NCI-H2081 treated with DMSO at 0.1 percent for 48 hours (cell line): ENCODE measurements at regions not wholly inside any gene's neighbourhood (a gene's known extent, or its start where the extent isn't known, plus 50 kb on each side); places are given as distances from the start of the nearest gene placed in this dataset.
A peak's percentile ranks its signal among the peaks of the same experiment; 100 is the strongest.

Experiments used
- DNase-seq: peaks from one replicate; lab custom pipeline; 2025; lab: John Stamatoyannopoulos, UW

DNA sequence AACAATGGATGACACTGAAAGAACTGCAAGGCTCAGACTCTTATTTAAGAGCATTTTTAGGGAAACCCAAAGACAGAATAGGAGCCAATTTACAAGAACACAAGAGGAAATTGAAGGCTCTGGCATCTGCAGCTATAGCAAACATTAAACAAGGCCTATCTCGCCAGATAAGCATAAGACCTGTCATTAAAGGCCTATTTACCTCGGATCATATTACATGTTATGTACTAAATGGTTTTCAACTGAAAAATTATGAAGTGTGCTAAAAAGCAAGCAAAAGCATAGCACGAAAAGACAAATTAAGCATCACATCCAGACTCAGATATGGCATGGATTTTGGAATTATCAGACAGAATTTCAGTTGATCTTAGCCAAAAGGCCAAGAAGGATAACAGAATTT is 617.1 kb downstream of the SQOR start:
- DNase-seq, result peak; percentile 81

DNA sequence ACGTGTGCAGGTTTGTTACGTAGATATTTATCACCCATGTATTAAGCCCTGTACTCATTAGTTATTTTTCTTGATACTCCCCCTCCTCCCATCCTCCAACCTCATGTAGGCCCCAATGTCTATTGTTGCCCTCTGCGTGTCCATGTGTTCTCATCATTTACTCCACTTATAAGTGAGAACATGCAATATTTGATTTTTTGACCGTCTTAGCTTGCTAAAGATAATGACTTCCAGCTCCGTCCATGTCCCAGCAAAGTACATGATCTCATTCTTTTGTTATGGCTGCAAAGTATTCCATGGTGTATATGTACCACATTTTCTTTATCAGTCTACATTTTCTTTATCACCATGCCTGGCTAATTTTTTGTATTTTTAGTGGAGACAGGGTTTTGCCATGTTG is 623.2 kb downstream of the SQOR start:
- no peak for DNase-seq

DNA sequence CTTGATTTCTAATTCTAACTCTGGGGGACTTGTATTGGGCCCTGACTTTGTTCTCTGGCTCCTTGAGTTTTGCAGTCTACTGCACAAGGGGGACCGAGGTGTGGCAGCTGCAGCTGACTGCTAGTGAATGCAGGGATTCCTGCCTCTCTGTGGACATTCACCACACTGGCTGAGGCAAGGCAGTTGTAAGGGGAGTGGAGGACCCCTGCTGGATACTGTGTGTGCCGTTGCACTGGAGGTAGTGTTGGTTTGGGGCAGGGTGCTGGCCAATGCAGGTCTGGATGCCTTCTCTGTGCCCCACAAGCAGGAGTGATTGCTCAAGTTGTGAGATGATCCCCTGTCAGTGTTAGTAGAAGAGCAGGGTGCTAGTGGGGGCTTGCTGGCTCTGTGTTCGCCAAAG is 626.1 kb downstream of the SQOR start:
- DNase-seq, result no peak

DNA sequence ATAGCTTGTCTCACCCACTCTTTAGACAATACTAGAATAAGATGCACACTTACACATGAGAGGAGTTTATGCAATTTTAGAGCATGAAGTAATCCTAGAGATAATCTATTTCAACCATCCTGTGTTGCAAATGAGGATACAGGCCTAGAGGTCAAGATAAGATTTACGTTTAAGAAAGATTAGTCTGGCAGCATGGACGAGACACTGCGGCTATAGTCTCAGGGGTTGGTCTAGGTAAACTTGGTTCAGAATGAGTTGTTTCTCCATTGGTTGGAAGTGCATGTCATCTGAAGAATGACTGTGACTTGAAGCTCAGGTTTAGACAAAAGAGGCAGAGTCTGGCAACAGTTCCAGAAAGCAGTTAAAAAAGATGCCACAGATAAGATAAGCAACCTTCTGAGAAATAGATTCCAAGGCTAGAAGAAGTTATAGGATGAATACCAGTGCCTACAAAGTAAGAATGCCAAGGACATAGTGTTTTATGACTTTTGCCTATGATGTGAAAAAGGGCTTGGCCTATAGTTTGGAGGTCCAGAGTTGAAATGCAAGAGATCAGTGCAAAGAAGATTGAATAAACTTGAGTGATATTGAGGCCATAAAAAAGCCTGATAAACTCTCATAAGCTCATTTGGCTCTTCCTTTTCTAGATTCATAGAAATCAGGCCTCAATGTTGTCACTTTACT is 631.0 kb downstream of the SQOR start:
- no peak for DNase-seq

DNA sequence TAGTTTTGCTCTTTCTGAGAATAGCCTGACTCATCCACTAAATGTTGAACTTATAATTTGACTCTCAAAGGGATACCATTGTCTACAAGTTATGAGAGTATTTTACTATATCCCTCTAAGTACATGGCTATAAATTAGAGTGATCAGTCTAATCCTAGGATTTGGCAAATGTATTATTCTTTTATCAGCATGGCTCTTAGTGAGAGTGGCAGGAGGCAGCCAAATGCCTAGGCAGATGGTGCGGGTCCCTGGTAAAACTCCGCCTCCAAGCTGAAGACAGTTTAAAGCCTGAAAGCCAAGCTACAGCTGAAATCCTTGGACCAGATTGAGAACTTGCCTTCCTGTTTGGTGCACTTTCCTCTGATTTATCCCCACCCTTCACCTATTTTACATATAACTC is 631.8 kb downstream of the SQOR start:
- peak; percentile 36 for DNase-seq

DNA sequence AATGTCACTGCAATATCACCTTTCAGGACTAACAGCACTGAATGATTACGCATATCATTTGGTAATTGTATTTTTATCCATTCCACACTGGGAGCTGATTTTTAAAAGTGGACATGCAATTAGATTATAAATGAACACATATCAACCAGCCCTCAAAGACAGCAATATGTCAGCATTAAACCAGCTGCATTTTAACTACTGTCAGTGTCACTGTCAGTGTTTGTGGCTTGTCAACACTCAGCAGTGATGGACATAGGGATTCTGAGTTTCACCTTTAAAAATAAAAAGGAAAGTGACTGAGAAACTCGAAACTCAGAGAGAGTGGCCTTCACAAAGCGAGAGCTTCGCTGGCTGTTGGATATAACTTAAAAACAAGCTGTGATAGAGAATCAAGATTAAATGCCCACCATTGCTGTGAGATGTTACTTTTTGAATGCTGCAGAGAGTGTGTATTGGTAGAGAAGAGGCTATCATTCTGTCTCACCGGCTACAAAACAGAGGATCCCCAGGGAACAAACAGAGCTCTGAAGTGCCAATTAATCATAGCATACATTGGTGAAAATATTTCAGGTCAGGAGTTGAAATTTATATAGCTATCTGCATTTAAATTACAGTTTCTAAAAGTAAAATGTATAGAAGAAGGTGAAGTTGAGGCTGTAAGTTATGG is 635.8 kb downstream of the SQOR start:
- no peak for DNase-seq

DNA sequence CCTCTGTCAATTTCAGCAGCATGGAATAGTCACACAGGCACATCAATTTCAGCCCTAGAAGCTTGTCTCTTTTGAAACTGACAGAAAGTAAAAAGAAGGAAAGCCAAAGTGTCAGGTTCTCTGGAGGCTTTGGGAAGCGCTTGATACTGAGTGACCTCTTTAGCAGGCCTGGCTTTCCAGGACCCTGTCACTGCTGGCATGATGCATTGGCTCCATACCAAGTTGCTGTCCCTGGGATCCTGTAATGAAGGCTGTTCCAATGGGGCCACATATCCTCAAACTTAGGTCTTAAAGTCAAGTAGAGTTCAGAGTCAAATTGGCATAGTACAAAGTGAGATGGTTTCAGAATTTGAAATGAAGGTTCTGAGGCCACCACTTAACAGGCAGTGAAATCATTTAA is 640.9 kb downstream of the SQOR start:
- no peak for DNase-seq

DNA sequence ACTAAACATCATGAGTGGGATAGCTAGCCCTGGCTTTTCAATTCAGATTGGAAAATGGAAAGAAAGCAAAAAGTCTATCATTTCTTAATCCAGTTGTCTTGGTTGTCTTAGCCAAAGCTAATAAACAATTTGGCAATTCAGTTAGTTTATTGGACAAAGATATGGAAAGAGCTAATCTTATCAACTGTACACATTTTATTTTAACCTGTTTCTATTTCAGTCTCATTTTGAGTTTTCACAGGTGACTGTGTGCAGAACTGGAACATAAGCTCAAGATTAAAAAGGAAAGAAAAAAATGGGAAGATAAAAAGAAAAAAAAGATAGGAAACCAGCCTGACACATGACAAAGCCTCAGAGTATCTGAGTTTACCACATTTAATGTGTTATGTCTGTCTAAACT is 642.6 kb downstream of the SQOR start:
- DNase-seq, result no peak

DNA sequence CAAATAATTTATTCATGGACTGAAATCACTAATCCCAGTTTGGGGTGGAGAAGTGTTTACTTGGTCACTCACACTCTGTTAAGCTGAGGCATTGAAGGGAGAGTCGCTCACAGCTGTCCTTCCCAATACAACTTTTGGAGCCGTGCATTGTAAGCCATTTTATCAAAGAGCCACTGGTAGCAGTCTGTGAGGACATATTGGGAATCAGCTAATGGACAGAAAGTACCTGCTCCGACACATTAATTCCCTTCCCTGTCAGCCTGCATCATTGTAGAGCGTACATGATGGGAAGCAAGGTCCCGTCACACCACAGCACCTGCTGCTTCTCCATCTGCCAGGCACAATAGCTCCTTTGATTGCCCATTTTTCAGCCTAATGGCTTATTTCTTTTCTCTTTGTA is 643.2 kb downstream of the SQOR start:
- peak; percentile 96 for DNase-seq

DNA sequence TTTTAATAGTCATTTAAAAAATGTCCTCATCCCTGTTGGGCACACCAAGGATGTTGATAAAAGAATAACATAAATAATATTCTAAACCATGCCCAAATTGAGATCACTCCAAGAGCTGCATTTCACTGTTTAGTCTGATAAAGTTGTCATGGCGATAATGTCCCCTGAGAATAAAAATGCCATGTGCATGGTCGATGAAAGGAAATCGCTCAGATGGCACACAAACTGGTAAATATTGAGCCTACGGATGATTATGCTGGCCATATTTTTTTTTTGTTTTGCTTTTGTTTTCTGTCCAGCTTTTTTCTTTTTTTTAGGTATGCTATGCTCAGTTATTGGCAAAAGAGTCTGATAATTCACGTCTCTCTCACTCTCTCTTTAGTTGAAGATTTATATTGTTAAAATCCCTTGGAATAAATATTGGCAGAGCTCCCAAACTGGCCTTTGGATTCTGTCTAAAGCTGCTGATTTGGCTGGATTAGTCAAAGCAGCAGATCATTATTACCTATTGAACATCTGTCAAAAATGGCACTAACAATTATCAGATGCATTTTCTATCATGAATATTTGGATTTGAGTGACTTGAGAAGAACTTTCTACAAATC is 643.8 kb downstream of the SQOR start:
- DNase-seq, result peak; percentile 94

DNA sequence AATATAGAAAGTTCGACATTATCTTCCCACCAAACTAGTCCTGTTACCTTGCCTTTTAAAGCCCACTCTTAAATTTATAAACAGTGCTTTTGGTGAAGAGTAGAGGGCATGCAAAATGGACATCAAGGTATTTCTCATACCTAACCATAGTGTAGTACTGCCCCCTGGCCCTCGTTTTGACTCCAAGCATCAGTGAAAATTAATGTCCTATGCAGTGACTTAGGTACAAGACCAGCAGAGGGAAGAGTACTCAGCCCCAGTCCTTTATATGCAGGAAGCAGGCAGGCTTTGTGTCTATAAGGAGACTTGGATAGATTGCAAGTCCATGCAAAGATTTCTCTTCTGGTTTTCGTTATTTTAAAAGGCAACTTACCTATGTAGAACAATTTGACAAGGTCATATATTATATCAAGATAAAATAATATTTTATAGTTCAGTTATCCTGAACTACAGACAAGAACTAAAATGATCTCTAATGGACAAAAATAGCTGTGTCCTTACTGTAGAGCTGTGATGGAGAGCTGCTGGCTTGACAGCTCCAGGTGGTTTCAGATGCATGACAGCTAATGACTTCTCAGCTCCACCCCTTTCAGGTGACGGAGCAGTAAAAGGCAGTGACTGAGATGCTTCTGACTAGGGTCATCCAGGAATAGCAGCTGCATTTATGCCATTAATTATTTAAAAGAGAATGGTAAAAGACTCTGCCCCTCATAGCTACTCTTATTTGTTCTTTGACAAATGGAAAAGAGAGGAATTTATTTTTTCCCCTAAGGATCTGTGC is 646.1 kb downstream of the SQOR start:
- DNase-seq, result peak; percentile 53

DNA sequence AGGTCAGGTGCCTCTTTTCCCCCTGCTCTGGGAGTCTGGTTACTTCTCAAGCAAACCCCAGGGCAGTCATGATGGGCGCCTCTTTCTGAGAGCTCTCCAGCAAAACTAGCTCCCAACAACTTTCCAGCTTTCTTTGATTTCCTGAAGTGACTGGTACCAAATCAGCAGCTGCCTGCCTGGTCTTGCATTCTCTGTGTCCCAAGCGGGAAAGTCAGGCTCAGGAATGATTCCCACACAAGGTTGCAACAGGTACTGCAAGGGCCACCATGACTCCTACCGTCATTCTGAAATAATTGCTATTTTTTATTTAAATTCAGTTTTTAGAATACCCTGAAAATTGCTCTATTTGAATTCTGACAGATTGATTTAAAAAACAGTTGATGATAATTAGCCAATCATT is 658.7 kb downstream of the SQOR start:
- DNase-seq, result no peak

DNA sequence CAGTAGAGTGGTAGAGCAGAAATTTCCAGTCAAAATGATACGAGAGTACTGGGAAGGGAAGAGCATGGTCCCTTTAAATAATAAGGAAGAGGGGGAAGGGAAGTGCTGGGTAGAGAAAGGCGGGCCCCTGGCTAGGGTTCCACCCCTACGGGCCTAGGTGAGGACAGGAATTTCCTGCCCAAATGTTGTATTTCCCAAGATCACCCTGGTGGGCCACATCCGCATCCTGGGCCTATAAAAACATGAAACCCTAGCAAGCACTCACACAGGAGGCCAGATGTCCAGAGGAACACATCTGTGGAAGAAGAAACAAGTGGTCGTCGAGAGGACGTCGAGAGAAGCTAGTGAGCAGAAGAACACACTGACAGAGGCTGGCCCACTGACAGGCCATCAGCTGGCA is 661.2 kb downstream of the SQOR start:
- no peak for DNase-seq

DNA sequence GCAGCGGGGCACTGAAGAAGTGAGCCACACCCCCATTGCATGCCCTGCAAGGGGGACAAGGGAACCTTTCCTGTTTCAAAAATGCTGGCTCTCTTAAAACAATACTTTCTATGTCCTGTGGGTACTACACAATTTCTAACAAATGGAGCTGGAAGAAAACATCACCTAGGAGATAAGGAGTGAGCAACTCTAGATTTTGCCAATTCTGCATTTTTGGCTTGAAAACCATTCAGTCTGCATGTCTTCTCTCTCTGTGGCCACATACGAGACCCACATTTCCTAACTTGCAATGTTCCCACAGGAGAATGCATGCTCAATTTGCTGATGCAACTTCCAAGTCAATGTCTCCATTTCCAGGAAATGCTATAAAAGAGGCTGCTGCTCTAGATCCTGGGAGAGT is 662.0 kb downstream of the SQOR start:
- no peak for DNase-seq

DNA sequence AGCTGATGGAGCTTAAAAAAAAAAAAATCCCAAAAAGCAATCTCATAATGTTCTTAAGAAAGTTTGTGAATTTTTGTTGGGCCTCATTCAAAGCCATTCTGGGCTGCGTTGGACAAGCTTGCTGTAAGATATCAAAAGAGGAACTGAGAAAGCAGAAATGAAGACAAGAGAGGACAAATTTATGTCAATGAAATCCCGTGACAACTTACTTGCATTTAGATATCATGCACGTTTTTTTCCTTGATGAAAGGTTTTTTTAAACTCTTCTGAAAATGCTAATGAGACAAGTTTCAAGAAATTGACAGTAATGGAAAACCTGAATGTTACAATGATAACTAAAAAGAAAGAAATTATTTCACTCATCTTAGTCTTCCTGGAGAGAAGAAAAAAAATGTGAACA is 662.9 kb downstream of the SQOR start:
- no peak for DNase-seq

DNA sequence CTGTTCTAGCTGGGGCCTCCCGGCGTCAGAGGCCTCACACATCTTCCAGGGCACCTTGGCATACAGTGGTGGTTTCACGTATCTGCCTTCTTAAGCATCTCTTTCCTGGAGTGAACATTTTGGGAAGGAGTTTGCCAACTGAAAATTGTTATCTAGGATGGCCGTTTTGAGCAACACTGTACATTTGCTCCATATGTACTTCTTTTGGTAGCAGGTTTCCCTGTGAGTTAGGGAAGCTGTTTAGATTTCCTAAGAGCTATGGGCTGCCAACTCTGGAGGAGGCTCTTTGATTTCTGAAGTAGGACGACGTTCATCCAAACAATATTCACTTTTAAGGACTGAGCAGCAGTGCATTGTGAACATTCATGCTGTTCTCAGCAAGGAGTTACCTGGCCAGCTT is 665.9 kb downstream of the SQOR start:
- no peak for DNase-seq

DNA sequence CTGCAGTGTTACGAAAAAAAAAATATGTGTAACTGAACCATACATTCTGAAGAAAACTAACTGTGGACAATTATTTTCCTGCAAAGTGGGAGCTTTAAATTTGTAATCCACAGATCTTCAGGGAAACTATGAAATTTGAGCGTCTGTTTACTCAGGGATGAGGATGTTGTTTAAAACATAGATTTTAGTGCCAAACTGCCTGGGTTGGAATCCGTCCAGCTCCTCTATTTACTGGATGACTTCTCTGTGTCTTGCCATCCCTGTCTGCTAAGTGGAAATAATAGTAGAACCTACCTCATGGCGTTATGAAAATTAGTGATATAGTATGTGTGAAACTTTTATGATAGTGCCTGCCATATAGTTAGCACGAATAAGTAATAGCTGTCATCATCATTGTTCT is 666.5 kb downstream of the SQOR start:
- DNase-seq, result no peak

DNA sequence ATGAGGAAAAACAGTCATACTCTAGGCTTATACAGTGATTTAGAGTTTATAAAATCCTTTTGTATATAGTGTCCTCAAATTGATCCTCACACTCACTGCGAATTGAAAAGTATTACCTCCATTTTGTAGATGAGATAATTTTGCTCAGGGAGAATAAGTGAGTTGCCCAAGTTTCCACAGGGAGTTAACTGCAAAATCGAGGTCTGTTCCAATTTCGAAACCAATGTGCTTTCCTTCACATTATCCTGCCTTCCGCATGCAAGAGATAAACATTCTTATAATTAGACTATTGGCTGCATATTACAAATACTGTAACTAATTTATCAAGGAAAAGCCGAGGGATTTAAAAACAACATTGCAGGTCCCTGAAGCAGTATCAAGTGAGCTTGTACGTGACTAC is 667.0 kb downstream of the SQOR start:
- DNase-seq, result no peak

DNA sequence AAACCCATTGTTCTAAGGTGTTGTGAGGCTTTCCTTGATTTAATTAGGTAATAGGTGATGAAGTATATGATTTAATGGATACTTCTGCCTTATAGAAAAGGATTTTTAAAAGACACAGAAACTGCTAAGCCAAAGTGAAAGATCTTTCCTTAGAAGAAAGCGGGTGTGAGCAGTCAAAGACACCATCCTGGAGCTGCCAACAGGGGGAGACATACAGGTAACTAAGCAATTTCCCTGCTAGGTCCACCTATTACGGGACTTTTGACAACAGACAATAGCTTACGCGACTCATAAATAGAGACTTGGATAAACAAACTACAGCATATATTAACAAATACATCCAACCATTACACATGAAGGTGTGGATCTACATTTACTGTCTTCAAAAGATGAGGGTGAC is 669.5 kb downstream of the SQOR start:
- DNase-seq, result no peak

DNA sequence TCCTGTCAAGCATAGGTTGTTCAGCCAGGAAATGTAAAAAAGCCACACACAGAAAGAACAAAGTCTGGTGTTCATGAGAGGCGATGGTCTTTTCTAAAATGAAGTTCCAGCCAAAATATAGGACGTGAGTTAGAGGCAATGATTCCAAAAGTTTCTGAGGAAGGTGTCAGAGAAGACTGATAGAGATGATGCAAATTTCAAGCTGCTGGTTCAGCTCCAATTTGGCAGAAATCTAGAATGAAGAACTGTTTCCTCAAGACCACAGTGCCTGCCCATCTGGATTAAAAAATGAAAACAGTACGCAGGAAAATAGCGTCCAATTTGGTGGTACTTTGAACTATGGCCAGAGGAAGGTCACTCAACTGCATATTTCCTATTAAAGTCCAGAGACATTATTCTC is 672.9 kb downstream of the SQOR start:
- DNase-seq, result no peak

DNA sequence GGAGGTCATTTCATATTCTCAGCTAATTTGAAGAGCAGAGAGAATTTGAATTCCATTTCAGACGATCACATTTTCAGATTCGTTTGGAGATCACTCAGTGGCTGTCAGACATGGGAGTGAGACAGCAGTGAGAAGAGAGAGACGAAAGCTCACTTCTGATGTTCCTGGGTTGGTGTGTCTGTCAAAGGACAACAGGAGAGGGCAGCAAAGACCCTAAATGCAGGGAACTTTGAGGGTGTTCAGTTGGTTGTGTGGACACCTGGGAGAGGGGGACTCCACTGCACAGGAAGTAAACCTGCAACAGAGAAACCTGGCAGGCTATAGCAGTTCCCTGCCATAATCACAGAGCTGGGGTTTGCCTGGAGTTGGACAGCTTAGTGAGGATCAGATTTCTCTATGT is 675.1 kb downstream of the SQOR start:
- DNase-seq, result peak; percentile 89

DNA sequence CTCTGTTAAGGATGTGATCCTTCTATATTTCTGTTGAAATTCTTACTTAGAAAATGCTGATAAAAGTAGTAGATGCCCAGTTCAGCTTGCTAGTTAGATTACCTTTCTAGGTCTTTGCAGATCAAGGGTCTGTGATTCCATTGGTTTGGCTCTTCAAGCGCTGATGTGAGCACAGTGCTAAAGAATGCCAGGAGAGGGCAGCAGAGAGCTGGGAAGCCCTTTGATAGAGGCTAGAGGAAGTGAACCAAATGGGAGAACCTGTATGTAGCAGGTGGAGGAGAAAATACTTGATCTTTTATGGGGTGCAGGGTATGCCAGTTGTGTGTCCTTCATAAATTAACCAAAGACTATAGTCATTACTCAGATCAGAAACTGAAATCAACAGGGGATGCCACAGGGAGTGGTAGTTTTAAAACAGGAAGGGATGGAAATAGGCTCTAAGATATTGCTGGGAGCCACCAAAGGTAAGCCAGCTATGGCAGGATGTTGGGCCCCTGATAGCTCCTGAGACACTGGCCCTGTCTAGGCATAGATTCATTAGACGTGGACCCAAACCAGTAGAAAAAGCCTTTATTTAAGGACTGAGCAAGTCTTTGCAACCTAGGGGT is 677.4 kb downstream of the SQOR start:
- peak; percentile 57 for DNase-seq

DNA sequence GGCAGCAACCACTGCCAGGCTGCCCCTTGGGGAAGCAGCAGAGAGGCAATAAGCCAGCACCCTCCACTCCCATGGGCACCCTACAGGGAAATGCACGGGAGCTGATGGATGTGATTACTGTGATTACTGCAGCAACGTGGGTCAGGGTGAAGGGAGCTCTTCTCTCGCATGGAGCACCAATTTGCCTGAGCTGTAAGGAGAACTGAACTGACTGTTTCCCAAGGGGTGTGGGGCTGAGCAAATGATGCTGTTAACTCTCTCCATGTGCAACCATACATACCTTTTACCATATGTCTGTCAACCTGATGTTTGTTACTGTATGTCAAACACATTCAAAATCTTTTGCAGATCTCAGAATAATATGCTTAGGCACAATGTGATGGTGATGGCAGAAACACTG is 680.6 kb downstream of the SQOR start:
- no peak for DNase-seq
